H1 (cell line): ENCODE measurements at regions not wholly inside any gene's neighbourhood (a gene's known extent, or its start where the extent isn't known, plus 50 kb on each side); places are given as distances from the start of the nearest gene placed in this dataset.

ENCODE experiments used
- CTCF ChIP-seq, 3 experiments: IDR thresholded peaks; 1 replicate in 2 of 3; 2 replicates in 1 of 3; pipeline versions ENCODE4 v1.5.1 to v1.6.1; 2011; ENCODE audit warnings: low read length in 3 of 3, mild to moderate bottlenecking in 3 of 3, inconsistent platforms in 2 of 3, low read depth in 1 of 3, moderate library complexity in 1 of 3; ENCODE audit not compliant: insufficient read depth in 1 of 3; ENCODE audit errors: control extremely low read depth in 1 of 3
- EZH2 ChIP-seq: fragments of 200-600 bp; sonication (generic); IDR thresholded peaks from 2 replicates; pipeline ENCODE4 v1.7.1; 2012; ENCODE audit warnings: low read depth, mild to moderate bottlenecking, moderate library complexity, low read length, inconsistent platforms; ENCODE audit not compliant: severe bottlenecking
- GABPA ChIP-seq: IDR thresholded peaks from 2 replicates; pipeline ENCODE4 v1.6.1; 2011; ENCODE audit warnings: mild to moderate bottlenecking, low read length, moderate library complexity, borderline replicate concordance; ENCODE audit not compliant: insufficient read depth
- MAX ChIP-seq: IDR thresholded peaks from 2 replicates; pipeline ENCODE4 v1.6.1; 2012; ENCODE audit warnings: inconsistent platforms
- POLR2A ChIP-seq, 2 experiments: IDR thresholded peaks; 1 replicate in 1 of 2; 2 replicates in 1 of 2; pipeline ENCODE4 v1.6.1; 2011; ENCODE audit warnings: low read depth in 2 of 2, low read length in 2 of 2, mild to moderate bottlenecking in 2 of 2; ENCODE audit errors: control extremely low read depth in 1 of 2
- SAP30 ChIP-seq: fragments of 300-600 bp; sonication (generic); IDR thresholded peaks from 2 replicates; pipeline ENCODE4 v1.7.1; 2012; ENCODE audit warnings: low read length, moderate library complexity, mild to moderate bottlenecking, inconsistent platforms; ENCODE audit not compliant: insufficient read depth, insufficient replicate concordance
- USF2 ChIP-seq: IDR thresholded peaks from 2 replicates; pipeline ENCODE4 v1.6.1; 2011; ENCODE audit warnings: low read length, improper control_type of control experiment

GRCh38 chr5:117094114-117094815 is 519.6 kb upstream of the SEMA6A start:
- TF ChIP-seq GABPA: no peak
- TF ChIP-seq POLR2A (IDR thresholded peaks at IDR 0.05; ENCODE audit: control extremely low read depth in 1 of 2, low read depth in 2 of 2, low read length in 2 of 2): no peak
- TF ChIP-seq MAX: no peak
- no peak for TF ChIP-seq USF2
- TF ChIP-seq CTCF (IDR thresholded peaks at IDR 0.05; ENCODE audit: control extremely low read depth in 1 of 3, insufficient read depth in 1 of 3, low read depth in 1 of 3, low read length in 3 of 3): no peak
- no peak for TF ChIP-seq EZH2
- no peak for TF ChIP-seq SAP30
